ENCODE measurements at regions not wholly inside any gene's neighbourhood (a gene's known extent, or its start where the extent isn't known, plus 50 kb on each side); places are given as distances from the start of the nearest gene placed in this dataset.
A peak's percentile ranks its signal among the peaks of the same experiment; 100 is the strongest.
"Not testable (repeated sequence)": the region's sequence is repeated elsewhere in the genome, so short reads cannot be mapped to it uniquely, and the experiment has no call there.

DNA sequence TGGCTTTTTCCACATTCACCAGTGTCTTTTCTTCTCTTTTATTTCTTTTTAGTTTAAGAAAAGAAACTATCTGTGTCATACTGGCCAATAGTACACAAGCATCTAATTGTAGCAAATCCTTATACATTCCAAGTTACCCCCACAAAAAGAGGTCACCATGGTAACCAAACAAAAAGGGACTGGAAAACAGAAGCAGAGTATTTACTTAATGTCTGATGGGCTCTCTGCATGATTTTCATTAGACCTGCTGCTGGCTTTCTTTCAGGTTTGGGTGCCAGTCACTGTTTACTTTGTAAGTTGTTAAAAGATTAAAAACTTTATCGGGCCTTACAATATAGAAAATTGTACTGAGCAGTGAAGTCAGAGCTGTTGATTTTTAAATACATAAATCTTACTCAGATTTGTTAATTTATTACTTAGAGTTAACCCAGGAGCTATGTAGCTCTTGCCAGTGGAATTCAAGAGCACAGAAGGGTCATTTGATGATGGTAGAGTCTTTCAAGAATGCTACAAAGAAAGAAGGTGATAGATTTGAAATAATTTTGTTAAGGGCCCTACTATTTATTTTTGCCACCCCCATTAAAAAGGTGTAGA, 123.9 kb downstream of the BRMS1L start:
- DNase-seq (ENCODE audit: low read depth in 2 of 3, low spot score in 2 of 3) = no peak

DNA sequence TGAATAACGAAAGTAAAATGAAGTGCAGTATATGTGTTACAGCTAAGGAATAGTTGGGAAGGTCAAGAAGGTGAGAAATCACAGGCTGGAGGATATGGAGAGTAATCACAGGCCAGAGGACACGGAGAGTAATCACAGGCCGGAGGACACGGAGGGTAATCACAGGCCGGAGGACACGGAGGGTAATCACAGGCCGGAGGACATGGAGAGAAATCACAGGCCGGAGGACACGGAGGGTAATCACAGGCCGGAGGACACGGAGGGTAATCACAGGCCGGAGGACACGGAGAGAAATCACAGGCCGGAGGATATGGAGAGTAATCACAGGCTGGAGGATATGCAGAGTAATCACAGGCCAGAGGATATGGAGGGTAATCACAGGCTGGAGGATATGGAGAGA, 121.8 kb downstream of the BRMS1L start:
- not testable (repeated sequence) for DNase-seq (ENCODE audit: low read depth in 2 of 3, low spot score in 2 of 3)

DNA sequence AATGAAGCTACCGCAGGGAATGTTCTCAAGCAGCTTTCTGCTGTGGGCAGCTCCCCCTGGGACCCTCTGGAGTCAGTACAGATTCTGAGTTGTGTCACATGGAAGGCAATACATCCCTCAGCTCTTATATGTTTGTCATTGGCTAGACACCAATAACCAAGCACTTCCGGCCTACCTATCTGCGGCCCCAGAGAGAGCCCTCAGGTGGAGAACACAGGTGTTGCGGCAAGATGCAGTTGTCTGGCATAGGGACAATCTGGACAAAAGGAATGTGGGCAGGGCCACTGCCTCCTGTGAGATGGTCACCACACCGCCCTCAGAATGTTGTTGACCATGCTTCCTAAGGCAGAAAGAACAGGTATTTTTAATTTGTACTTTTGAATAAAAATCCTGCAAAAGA, 118.7 kb downstream of the BRMS1L start:
- no peak for DNase-seq (ENCODE audit: low read depth in 2 of 3, low spot score in 2 of 3)

DNA sequence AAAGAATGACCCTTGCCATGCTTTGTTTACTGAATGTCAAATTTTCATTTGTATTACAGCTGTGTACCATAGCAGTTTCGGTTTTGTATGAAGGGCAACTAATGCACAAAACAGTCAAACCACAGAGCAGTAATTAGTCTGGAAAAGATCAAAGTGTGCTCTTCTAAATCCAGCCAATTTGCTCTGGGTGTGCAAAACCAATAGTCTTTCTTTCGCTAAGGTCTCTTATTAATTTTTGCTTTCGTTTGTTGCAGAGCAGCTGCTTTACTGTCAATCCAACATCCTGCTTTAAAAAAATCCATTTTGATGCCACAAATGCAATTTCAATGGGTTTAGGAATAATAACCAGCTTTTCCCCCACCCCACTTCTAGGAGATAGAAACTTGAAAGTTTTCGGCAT, 114.2 kb downstream of the BRMS1L start:
- no peak for DNase-seq (ENCODE audit: low read depth in 2 of 3, low spot score in 2 of 3)

- no peak for DNase-seq (ENCODE audit: low read depth in 2 of 3, low spot score in 2 of 3)
Observed at GRCh38 chr14:35938770-35939169, 112.6 kb downstream of the BRMS1L start.

DNA sequence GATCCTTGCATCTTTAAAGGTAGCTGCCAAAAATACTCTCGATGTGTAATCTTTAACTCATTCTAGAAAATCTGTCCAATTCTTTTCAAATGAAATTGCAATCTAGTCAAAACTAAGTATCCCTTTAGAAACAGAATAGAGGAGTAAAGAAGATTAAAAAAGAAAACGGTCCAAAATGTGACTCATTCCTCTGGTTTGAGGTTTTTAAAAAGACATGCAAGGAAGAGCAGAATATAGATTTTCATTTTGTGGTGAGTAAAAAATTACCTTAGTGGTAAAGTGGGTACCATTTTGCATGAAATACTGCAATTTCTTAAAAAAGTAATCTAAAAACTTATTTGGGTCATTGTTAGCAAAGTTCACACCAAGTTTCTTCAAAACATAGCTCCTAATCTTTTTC, 108.4 kb downstream of the BRMS1L start:
- no peak for DNase-seq (ENCODE audit: low read depth in 2 of 3, low spot score in 2 of 3)

GRCh38 chr14:35932659-35933159, 106.6 kb downstream of the BRMS1L start:
- DNase-seq (ENCODE audit: low read depth in 2 of 3, low spot score in 2 of 3) = peak in 1 of 3 donors; percentile 0

DNA sequence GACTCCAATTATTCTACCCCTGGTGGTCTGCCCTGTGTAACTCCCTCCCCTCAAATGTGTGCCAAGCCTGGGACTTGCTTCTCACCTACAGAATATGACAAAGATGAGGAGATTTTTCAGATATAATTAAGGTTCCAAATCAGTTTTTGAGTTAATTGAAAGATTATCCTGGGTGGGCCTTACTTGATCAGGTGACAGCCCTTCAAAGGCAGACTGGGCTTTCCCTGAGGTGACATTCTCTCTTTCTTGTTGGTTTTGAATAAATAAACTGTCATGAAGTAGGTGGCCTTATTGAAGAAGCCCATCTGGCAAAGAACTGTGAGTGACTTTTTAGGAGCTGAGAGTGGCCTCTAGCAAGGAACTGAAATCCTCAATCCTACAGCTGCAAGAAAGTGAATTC, 106.0 kb downstream of the BRMS1L start:
- no peak for DNase-seq (ENCODE audit: low read depth in 2 of 3, low spot score in 2 of 3)

GRCh38 chr14:35931346-35931745, 105.2 kb downstream of the BRMS1L start:
- no peak for DNase-seq (ENCODE audit: low read depth in 2 of 3, low spot score in 2 of 3)

GRCh38 chr14:35929186-35929585, 103.0 kb downstream of the BRMS1L start:
- no peak for DNase-seq (ENCODE audit: low read depth in 2 of 3, low spot score in 2 of 3)

DNA sequence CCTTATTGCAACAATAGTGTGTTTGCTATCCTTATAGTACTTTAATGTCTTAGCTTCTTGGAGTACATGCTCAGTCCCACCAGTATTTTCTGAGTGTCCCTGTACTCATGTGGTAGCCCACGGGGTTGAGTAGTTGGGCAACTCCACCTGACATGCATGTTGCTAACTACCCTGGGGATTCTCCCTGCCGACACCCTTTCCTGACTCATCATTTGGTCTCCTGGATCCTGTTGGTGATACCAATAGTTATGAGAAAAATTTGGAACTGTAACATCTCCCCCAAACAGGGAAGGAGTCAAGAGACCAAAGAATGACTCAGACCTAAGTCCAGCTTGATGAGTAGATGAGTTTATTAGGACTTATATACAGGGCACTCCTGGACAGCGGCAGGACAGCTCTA, 101.6 kb downstream of the BRMS1L start:
- DNase-seq (ENCODE audit: low read depth in 2 of 3, low spot score in 2 of 3) = no peak

- no peak for DNase-seq (ENCODE audit: low read depth in 2 of 3, low spot score in 2 of 3)
Observed at GRCh38 chr14:35925319-35925718, 99.2 kb downstream of the BRMS1L start.

DNA sequence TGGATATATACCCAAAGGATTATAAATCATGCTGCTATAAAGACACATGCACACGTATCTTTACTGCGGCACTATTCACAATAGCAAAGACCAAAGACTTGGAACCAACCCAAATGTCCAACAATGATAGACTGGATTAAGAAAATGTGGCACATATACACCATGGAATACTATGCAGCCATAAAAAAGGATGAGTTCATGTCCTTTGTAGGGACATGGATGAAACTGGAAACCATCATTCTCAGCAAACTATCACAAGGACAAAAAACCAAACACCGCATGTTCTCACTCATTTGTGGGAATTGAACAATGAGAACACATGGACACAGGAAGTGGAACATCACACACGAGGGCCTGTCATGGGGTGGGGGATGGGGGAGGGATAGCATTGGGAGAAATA, 96.5 kb downstream of the BRMS1L start:
- DNase-seq (ENCODE audit: low read depth in 2 of 3, low spot score in 2 of 3) = not testable (repeated sequence)

GRCh38 chr14:35921745-35922144, 95.6 kb downstream of the BRMS1L start:
- DNase-seq (ENCODE audit: low read depth in 2 of 3, low spot score in 2 of 3) = no peak

Data from hematopoietic multipotent progenitor cell (in vitro differentiated cells).